Sigmoid colon (tissue), 6 donors: ENCODE measurements at regions not wholly inside any gene's neighbourhood (a gene's known extent, or its start where the extent isn't known, plus 50 kb on each side); places are given as distances from the start of the nearest gene placed in this dataset.

ENCODE experiments used
- DNase-seq: peaks from one replicate; pipeline ENCODE4 v3.0.0-alpha.2; 2019
- H3K27ac ChIP-seq, 4 donors: fragments of 200-600 bp; sonication (generic); one replicate each; pipeline ENCODE4 v1.5.1; 2016 to 2019; ENCODE audit warnings: mild to moderate bottlenecking in 1 of 4
- H3K27me3 ChIP-seq, 3 donors: fragments of 200-600 bp; sonication (generic); one replicate each; pipeline ENCODE4 v1.5.1; 2019; ENCODE audit warnings: mild to moderate bottlenecking in 1 of 3
- H3K36me3 ChIP-seq, 4 donors: fragments of 200-600 bp; sonication (generic); one replicate each; pipeline ENCODE4 v1.5.1; 2016 to 2019
- H3K4me1 ChIP-seq, 4 donors: fragments of 200-600 bp; sonication (generic); one replicate each; pipeline ENCODE4 v1.5.1; 2017 to 2019
- H3K4me3 ChIP-seq, 4 donors: fragments of 200-600 bp; sonication (generic); one replicate each; pipeline ENCODE4 v1.5.1; 2017 to 2019; ENCODE audit warnings: mild to moderate bottlenecking in 2 of 4, moderate library complexity in 1 of 4
- H3K9me3 ChIP-seq, 4 donors: fragments of 200-600 bp in 3 of 4; sonication (generic) in 3 of 4; one replicate each; pipeline versions ENCODE4 v1.5.1 to v1.6.1; 2013 to 2019
- CTCF ChIP-seq, 4 experiments: fragments of 450-650 bp in 3 of 4; fragments of 200-600 bp in 1 of 4; IDR thresholded peaks; one replicate each; pipeline ENCODE4 v1.5.1; 2016 to 2019; ENCODE audit warnings: antibody characterized with exemption in 4 of 4, mild to moderate bottlenecking in 3 of 4, moderate library complexity in 2 of 4
- EP300 ChIP-seq, 4 donors: sonication (generic); formaldehyde crosslinking; IDR thresholded peaks; one replicate each; pipeline ENCODE4 v1.6.1; 2017; ENCODE audit warnings: antibody characterized with exemption in 4 of 4
- POLR2A ChIP-seq, 2 donors: fragments of 450-650 bp; IDR thresholded peaks; one replicate each; pipeline ENCODE4 v1.6.1; 2016; ENCODE audit warnings: antibody characterized with exemption in 2 of 2, mild to moderate bottlenecking in 2 of 2, moderate library complexity in 2 of 2
- POLR2AphosphoS5 ChIP-seq, 4 donors: sonication (generic); formaldehyde crosslinking; IDR thresholded peaks; one replicate each; pipeline ENCODE4 v1.6.1; 2017; ENCODE audit warnings: antibody characterized with exemption in 4 of 4
- WGBS, 2 donors: extraction: QIAGEN DNeasy Blood & Tissue Kit; methylation state at CpG; one replicate each; pipeline ENCODE4 v1.1.7; 2013; 5-methylcytosine and 5-hydroxymethylcytosine counted together
- intact Hi-C: fragments of 100-400 bp; cut with DNase I; formaldehyde crosslinking; loops from one replicate; pipeline ENCODE4 v1.15.1; 2023
- donor health status: healthy with polysubstance abuse.
- donor health status: healthy.

- no peak for DNase-seq
- H3K4me1 ChIP-seq, result peaks cover 0 to 13% (median 4%) of the 10 kb centered on the region in 4 donors
- H3K9me3 ChIP-seq, result no peaks in the 10 kb centered on the region
- WGBS, 2 donors, result 84 to 87% methylated on average over 4 of the region's 4 CpGs
- TF ChIP-seq CTCF (IDR thresholded peaks at IDR 0.05), result no peak
- no peak for TF ChIP-seq POLR2AphosphoS5 (IDR thresholded peaks at IDR 0.05)
- TF ChIP-seq POLR2A (IDR thresholded peaks at IDR 0.05), result no peak
- no peak for TF ChIP-seq EP300 (IDR thresholded peaks at IDR 0.05)
- H3K36me3 ChIP-seq, result no peaks in the 10 kb centered on the region
- H3K27ac ChIP-seq, result no peak overlapping the region
- intact Hi-C loops, result no loop called here
- H3K27me3 ChIP-seq, result no peaks in the 10 kb centered on the region
- H3K4me3 ChIP-seq, result no peak overlapping the region
These were observed 122.9 kb upstream of the ADAMTSL1 start for GRCh38 chr9:18350995-18351595.

GRCh38 chr9:18352711-18353110 lies 121.2 kb upstream of the ADAMTSL1 start:
- no peak overlapping the region for H3K4me3 ChIP-seq
- H3K27ac ChIP-seq, result no peak overlapping the region
- no peak for DNase-seq
- no peaks in the 10 kb centered on the region for H3K27me3 ChIP-seq
- H3K36me3 ChIP-seq, result no peaks in the 10 kb centered on the region
- intact Hi-C loops, result no loop called here
- TF ChIP-seq POLR2AphosphoS5 (IDR thresholded peaks at IDR 0.05), result no peak
- TF ChIP-seq EP300 (IDR thresholded peaks at IDR 0.05), result no peak
- TF ChIP-seq POLR2A (IDR thresholded peaks at IDR 0.05), result no peak
- no peak for TF ChIP-seq CTCF (IDR thresholded peaks at IDR 0.05)
- H3K9me3 ChIP-seq, result no peaks in the 10 kb centered on the region
- peaks cover 0 to 8% (median 3%) of the 10 kb centered on the region in 4 donors for H3K4me1 ChIP-seq
- WGBS, 2 donors, result 72 to 80% methylated on average over 3 of the region's 3 CpGs

GRCh38 chr9:18353473-18353872 lies 120.5 kb upstream of the ADAMTSL1 start:
- TF ChIP-seq POLR2AphosphoS5 (IDR thresholded peaks at IDR 0.05) (no peak), EP300 (IDR thresholded peaks at IDR 0.05) (no peak), CTCF (IDR thresholded peaks at IDR 0.05) (no peak)
- DNase-seq, result no peak
- Histone ChIP-seq H3K36me3 (no peaks in the 10 kb centered on the region), H3K27ac (no peak overlapping the region), H3K27me3 (no peaks in the 10 kb centered on the region), H3K4me3 (no peak overlapping the region), H3K4me1 (peaks cover 0 to under 1% (median 0%) of the 10 kb centered on the region in 4 donors), H3K9me3 (no peaks in the 10 kb centered on the region)
- intact Hi-C loops, result no loop called here

GRCh38 chr9:18357321-18357720 lies 116.6 kb upstream of the ADAMTSL1 start:
- intact Hi-C loops, result no loop called here
- 91 to 94% methylated on average over 1 of the region's 1 CpG for WGBS, 2 donors
- Histone ChIP-seq H3K4me3 (no peak overlapping the region), H3K27ac (no peak overlapping the region), H3K36me3 (no peaks in the 10 kb centered on the region), H3K4me1 (peaks cover 0 to 2% (median 0%) of the 10 kb centered on the region in 4 donors), H3K9me3 (no peaks in the 10 kb centered on the region), H3K27me3 (no peaks in the 10 kb centered on the region)
- no peak for DNase-seq
- TF ChIP-seq POLR2AphosphoS5 (IDR thresholded peaks at IDR 0.05) (no peak), POLR2A (IDR thresholded peaks at IDR 0.05) (no peak), EP300 (IDR thresholded peaks at IDR 0.05) (no peak), CTCF (IDR thresholded peaks at IDR 0.05) (no peak)

GRCh38 chr9:18358325-18358724 lies 115.6 kb upstream of the ADAMTSL1 start:
- no peaks in the 10 kb centered on the region for H3K9me3 ChIP-seq
- TF ChIP-seq POLR2A (IDR thresholded peaks at IDR 0.05) (no peak), EP300 (IDR thresholded peaks at IDR 0.05) (no peak), POLR2AphosphoS5 (IDR thresholded peaks at IDR 0.05) (no peak), CTCF (IDR thresholded peaks at IDR 0.05) (no peak)
- no peak overlapping the region for H3K4me3 ChIP-seq
- WGBS, 2 donors, result 90 to 93% methylated on average over 2 of the region's 2 CpGs
- H3K27ac ChIP-seq, result no peak overlapping the region
- intact Hi-C loops, result no loop called here
- no peak for DNase-seq
- H3K4me1 ChIP-seq, result peaks cover 0 to 13% (median 7%) of the 10 kb centered on the region in 4 donors
- H3K36me3 ChIP-seq, result no peaks in the 10 kb centered on the region
- H3K27me3 ChIP-seq, result no peaks in the 10 kb centered on the region
